Esophagus muscularis mucosa (tissue), 3 donors: ENCODE measurements at regions not wholly inside any gene's neighbourhood (a gene's known extent, or its start where the extent isn't known, plus 50 kb on each side); places are given as distances from the start of the nearest gene placed in this dataset.

Experiments
- CTCF ChIP-seq, 3 experiments: fragments of 200-600 bp in 2 of 3; fragments of 450-650 bp in 1 of 3; sonication (generic) in 2 of 3; IDR thresholded peaks; one replicate each; pipeline ENCODE4 v1.5.1; 2017 to 2019; ENCODE audit warnings: antibody characterized with exemption in 3 of 3, mild to moderate bottlenecking in 2 of 3, moderate library complexity in 1 of 3
- POLR2AphosphoS5 ChIP-seq, 2 donors: sonication (generic); formaldehyde crosslinking; IDR thresholded peaks; one replicate each; pipeline ENCODE4 v1.6.1; 2017; ENCODE audit warnings: antibody characterized with exemption in 2 of 2

- no peak for TF ChIP-seq CTCF (IDR thresholded peaks at IDR 0.05)
- TF ChIP-seq POLR2AphosphoS5 (IDR thresholded peaks at IDR 0.05), result no peak
Measured at GRCh38 chr6:28757429-28758045, 166.2 kb downstream of the TRIM27 start.
